ENCODE measurements at regions not wholly inside any gene's neighbourhood (a gene's known extent, or its start where the extent isn't known, plus 50 kb on each side); places are given as distances from the start of the nearest gene placed in this dataset.

DNA sequence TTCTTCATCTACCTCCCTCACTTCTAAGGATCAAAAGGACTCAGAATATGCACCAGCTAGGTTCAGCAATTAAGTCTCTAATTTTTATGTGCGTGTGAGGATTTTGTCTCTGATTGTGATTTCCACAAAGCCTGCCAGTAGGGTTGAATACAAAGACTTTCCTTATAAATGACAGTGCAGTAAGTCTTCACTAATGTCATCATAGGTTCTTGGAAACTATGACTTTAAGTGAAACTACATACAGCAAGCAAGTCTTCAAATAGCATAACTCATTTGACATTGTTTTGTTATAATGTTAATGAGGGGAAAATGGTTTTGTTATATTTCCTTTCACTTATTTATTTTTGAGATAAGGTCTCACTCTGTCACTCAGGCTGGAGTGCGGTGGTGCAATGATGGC lies 526.3 kb upstream of the DCC start:
- peaks cover 2% of the 10 kb centered on the region for H3K9me3 Mint-ChIP-seq (ENCODE audit: low read depth)
- TF ChIP-seq, protein P1, sequence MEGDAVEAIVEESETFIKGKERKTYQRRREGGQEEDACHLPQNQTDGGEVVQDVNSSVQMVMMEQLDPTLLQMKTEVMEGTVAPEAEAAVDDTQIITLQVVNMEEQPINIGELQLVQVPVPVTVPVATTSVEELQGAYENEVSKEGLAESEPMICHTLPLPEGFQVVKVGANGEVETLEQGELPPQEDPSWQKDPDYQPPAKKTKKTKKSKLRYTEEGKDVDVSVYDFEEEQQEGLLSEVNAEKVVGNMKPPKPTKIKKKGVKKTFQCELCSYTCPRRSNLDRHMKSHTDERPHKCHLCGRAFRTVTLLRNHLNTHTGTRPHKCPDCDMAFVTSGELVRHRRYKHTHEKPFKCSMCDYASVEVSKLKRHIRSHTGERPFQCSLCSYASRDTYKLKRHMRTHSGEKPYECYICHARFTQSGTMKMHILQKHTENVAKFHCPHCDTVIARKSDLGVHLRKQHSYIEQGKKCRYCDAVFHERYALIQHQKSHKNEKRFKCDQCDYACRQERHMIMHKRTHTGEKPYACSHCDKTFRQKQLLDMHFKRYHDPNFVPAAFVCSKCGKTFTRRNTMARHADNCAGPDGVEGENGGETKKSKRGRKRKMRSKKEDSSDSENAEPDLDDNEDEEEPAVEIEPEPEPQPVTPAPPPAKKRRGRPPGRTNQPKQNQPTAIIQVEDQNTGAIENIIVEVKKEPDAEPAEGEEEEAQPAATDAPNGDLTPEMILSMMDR (IDR thresholded peaks at IDR 0.05), result no peak
- no peak for DNase-seq (ENCODE audit: low spot score)
- H3K4me1 Mint-ChIP-seq (ENCODE audit: low read depth), result no peaks in the 10 kb centered on the region
- H3K27ac Mint-ChIP-seq (ENCODE audit: unreplicated experiment), result no peak overlapping the region
- no peak overlapping the region for H3K4me3 Mint-ChIP-seq (ENCODE audit: unreplicated experiment)
- H3K36me3 Mint-ChIP-seq (ENCODE audit: low read depth), result no peaks in the 10 kb centered on the region
- no peaks in the 10 kb centered on the region for H3K27me3 Mint-ChIP-seq (ENCODE audit: low read depth)

DNA sequence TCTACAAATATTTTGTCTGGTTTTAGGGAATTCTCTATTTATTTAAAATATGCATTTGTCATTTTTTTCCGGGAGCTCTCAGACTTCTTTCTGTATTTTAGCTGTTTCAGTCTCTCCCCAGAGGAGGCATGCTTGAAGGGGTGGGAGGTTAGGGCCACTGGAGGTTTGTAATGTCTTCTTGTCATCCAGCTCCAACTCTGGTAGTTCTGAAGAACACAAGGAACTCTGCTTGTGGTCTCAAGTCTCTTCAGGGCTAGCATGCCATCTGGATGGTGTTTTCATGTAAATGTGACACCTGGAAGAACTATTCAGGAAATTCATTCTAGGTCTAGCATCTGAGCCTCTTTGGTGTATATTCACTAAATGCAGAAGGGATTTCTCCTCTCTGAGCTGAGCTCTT lies 518.4 kb upstream of the DCC start:
- H3K27me3 Mint-ChIP-seq (ENCODE audit: low read depth), result peaks cover 1% of the 10 kb centered on the region
- DNase-seq (ENCODE audit: low spot score), result no peak
- no peaks in the 10 kb centered on the region for H3K4me1 Mint-ChIP-seq (ENCODE audit: low read depth)
- no peaks in the 10 kb centered on the region for H3K36me3 Mint-ChIP-seq (ENCODE audit: low read depth)
- TF ChIP-seq, protein P1 (IDR thresholded peaks at IDR 0.05), result no peak
- no peak overlapping the region for H3K4me3 Mint-ChIP-seq (ENCODE audit: unreplicated experiment)
- no peaks in the 10 kb centered on the region for H3K9me3 Mint-ChIP-seq (ENCODE audit: low read depth)
- no peak overlapping the region for H3K27ac Mint-ChIP-seq (ENCODE audit: unreplicated experiment)

- TF ChIP-seq, protein P1 (IDR thresholded peaks at IDR 0.05), result no peak
- no peak for DNase-seq (ENCODE audit: low spot score)
- no peaks in the 10 kb centered on the region for H3K36me3 Mint-ChIP-seq (ENCODE audit: low read depth)
- no peaks in the 10 kb centered on the region for H3K4me1 Mint-ChIP-seq (ENCODE audit: low read depth)
- H3K27ac Mint-ChIP-seq (ENCODE audit: unreplicated experiment), result no peak overlapping the region
- no peaks in the 10 kb centered on the region for H3K27me3 Mint-ChIP-seq (ENCODE audit: low read depth)
- peaks cover 18% of the 10 kb centered on the region for H3K9me3 Mint-ChIP-seq (ENCODE audit: low read depth)
- H3K4me3 Mint-ChIP-seq (ENCODE audit: unreplicated experiment), result no peak overlapping the region
These were observed 515.3 kb upstream of the DCC start for GRCh38 chr18:51824746-51825145.

GRCh38 chr18:51833850-51834249 lies 506.1 kb upstream of the DCC start:
- H3K36me3 Mint-ChIP-seq (ENCODE audit: low read depth), result no peaks in the 10 kb centered on the region
- H3K4me3 Mint-ChIP-seq (ENCODE audit: unreplicated experiment), result no peak overlapping the region
- no peaks in the 10 kb centered on the region for H3K27me3 Mint-ChIP-seq (ENCODE audit: low read depth)
- no peak overlapping the region for H3K27ac Mint-ChIP-seq (ENCODE audit: unreplicated experiment)
- peaks cover 12% of the 10 kb centered on the region for H3K9me3 Mint-ChIP-seq (ENCODE audit: low read depth)
- H3K4me1 Mint-ChIP-seq (ENCODE audit: low read depth), result no peaks in the 10 kb centered on the region
- no peak for DNase-seq (ENCODE audit: low spot score)
- TF ChIP-seq, protein P1 (IDR thresholded peaks at IDR 0.05), result no peak

DNA sequence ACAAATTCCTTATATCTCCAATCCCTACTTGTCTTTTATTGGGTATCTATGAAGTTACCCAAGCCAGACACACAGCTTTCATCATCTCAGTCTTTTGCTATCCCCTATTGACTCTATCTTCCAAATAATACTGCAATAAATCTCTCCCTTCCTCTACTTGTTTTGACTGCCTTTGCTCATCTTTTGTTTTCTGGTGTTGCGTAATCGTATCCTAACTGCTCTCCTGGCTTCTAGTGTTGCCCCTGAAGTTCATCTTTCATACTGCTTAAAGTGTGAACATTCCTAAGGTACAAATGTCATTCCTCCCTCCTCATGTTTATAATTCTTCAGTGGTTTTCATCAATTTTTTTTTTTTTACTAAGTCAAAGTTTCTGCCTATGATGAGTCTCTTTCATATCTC lies 491.3 kb upstream of the DCC start:
- TF ChIP-seq, protein P1 (IDR thresholded peaks at IDR 0.05), result no peak
- no peaks in the 10 kb centered on the region for H3K27me3 Mint-ChIP-seq (ENCODE audit: low read depth)

More for the DNA sequence above, 491.3 kb upstream of the DCC start:
- Mint-ChIP-seq H3K27ac (ENCODE audit: unreplicated experiment) (no peak overlapping the region), H3K9me3 (ENCODE audit: low read depth) (peaks cover 25% of the 10 kb centered on the region), H3K4me3 (ENCODE audit: unreplicated experiment) (no peak overlapping the region), H3K4me1 (ENCODE audit: low read depth) (no peaks in the 10 kb centered on the region), H3K36me3 (ENCODE audit: low read depth) (no peaks in the 10 kb centered on the region)
- DNase-seq (ENCODE audit: low spot score), result no peak
